GM12873 (cell line): ENCODE measurements at regions not wholly inside any gene's neighbourhood (a gene's known extent, or its start where the extent isn't known, plus 50 kb on each side); places are given as distances from the start of the nearest gene placed in this dataset.

Source experiments
- TF ChIP-seq, protein P1 (sequence below): IDR thresholded peaks from 2 replicates; pipeline ENCODE4 v1.5.1; 2012; ENCODE audit warnings: low read depth, mild to moderate bottlenecking, moderate library complexity, low read length, control low read depth; ENCODE audit not compliant: insufficient read depth; ENCODE audit errors: missing control alignments

DNA sequence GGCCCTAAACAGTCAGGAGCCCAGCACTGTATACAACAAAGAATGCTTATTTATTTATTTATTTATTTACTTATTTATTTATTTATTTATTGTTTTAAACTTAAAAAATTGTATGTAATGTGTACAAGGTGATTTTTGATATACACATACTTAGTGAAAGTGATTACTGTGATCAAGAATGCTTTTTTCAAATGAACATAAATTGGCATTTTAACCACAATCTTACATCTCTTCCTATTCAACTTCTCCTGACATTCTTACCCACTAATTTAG, 776.6 kb downstream of the TSN start:
- TF ChIP-seq, protein P1, sequence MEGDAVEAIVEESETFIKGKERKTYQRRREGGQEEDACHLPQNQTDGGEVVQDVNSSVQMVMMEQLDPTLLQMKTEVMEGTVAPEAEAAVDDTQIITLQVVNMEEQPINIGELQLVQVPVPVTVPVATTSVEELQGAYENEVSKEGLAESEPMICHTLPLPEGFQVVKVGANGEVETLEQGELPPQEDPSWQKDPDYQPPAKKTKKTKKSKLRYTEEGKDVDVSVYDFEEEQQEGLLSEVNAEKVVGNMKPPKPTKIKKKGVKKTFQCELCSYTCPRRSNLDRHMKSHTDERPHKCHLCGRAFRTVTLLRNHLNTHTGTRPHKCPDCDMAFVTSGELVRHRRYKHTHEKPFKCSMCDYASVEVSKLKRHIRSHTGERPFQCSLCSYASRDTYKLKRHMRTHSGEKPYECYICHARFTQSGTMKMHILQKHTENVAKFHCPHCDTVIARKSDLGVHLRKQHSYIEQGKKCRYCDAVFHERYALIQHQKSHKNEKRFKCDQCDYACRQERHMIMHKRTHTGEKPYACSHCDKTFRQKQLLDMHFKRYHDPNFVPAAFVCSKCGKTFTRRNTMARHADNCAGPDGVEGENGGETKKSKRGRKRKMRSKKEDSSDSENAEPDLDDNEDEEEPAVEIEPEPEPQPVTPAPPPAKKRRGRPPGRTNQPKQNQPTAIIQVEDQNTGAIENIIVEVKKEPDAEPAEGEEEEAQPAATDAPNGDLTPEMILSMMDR = no peak

DNA sequence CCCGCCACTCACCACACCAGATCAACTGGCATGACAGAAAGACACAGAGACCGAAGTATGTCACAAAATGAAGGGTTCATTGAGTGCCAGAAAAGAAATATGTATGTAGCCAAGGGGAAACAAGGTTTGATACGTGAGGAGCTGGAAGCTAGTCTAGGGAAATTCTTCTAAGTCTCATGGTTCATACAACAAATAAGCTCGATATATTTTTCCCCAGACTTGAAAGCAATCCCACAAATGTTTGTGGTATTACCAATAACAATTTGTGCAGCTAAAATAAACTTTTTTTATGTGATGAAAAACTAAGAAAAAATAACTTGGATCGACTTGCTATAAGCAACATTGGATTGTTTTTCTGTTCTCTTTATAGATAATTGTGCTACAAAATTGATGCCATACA, 777.0 kb downstream of the TSN start:
- TF ChIP-seq, protein P1 = no peak

DNA sequence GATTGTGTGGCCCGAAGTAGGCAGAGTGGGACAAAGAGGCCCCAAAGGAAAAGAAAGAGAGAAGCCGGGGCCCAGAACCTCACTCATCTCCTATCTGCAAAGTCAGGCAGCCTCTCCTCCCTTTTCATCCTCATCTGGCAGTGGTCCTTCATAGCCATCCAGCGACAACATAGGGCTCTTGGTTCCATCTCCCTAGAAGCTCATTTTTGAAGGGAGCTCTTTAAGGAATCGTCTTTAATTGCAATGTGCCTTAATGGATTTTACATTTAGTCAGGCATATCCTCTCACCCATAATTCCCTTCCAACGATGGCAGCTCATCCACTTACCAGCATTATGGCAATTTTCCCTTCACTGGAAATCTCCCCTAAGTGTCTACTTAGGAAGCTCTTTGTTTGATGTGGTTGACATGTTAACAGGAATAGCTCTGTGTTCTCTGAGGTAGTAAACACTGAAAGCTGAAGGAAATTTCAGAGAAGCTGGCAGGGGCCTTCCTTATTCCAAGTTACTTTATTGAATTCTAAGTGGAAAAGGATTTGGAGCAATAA, 780.6 kb downstream of the TSN start:
- TF ChIP-seq, protein P1 = no peak

- TF ChIP-seq, protein P1 = no peak
These were observed 783.9 kb downstream of the TSN start for GRCh38 chr2:122539311-122539710.

- TF ChIP-seq, protein P1 = no peak
These were observed 784.5 kb downstream of the TSN start for GRCh38 chr2:122539920-122540319.

DNA sequence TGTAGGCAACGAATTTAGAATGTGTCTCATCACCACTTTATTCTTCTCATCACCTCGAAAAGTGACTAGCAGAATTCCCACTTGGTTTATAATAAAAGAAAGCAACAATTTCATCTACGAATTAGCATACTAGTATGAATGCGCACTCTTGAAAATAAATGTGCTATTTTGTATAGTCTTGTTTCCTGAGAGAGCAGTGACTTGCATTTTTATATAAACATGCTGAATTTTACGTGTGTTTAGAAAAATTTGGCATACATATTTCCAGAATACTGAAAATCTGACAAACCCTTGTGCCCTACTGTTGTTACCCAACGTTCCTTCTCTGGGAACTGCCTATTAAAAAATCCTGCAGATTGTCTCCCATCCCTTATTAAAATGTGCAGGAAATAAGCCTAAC, 786.8 kb downstream of the TSN start:
- TF ChIP-seq, protein P1 = no peak

- TF ChIP-seq, protein P1 = no peak
These were observed 787.2 kb downstream of the TSN start for GRCh38 chr2:122542646-122543045.

- TF ChIP-seq, protein P1 = no peak
These were observed 788.4 kb downstream of the TSN start for GRCh38 chr2:122543815-122544214.
